Activated naive CD4-positive, alpha-beta T cell treated with anti-CD3 and anti-CD28 coated beads, Interleukin-2, amount 10 ng/mL, durations not matched to agents 7 days and 5 days (primary cell): ENCODE measurements at regions not wholly inside any gene's neighbourhood (a gene's known extent, or its start where the extent isn't known, plus 50 kb on each side); places are given as distances from the start of the nearest gene placed in this dataset.
"Not testable (repeated sequence)": the region's sequence is repeated elsewhere in the genome, so short reads cannot be mapped to it uniquely, and the experiment has no call there.

Experiments
- CTCF ChIA-PET: fragments of 350-600 bp; sonication (Branson Sonifier 250); formaldehyde crosslinking; loops from one replicate; lab custom pipeline; 2021; ENCODE audit warnings: antibody characterized with exemption; lab: Charles Lee
- DNase-seq: peaks from one replicate; pipeline ENCODE4 v3.0.0-alpha.2; 2020
- H3K27ac Mint-ChIP-seq: one replicate; pipeline ENCODE4 v1.8.0; 2021; ENCODE audit warnings: mild to moderate bottlenecking, moderate library complexity, mixed read lengths
- H3K27me3 Mint-ChIP-seq: one replicate; pipeline ENCODE4 v1.8.0; 2021; ENCODE audit warnings: mild to moderate bottlenecking, mixed read lengths
- H3K36me3 Mint-ChIP-seq: one replicate; pipeline ENCODE4 v1.8.0; 2021; ENCODE audit warnings: mixed read lengths
- H3K4me1 Mint-ChIP-seq: one replicate; pipeline ENCODE4 v1.8.0; 2021; ENCODE audit warnings: mixed read lengths
- H3K4me3 Mint-ChIP-seq: one replicate; pipeline ENCODE4 v1.8.0; 2021; ENCODE audit warnings: mild to moderate bottlenecking, moderate library complexity, mixed read lengths
- H3K9me3 Mint-ChIP-seq: one replicate; pipeline ENCODE4 v1.8.0; 2021; ENCODE audit warnings: mixed read lengths

DNA sequence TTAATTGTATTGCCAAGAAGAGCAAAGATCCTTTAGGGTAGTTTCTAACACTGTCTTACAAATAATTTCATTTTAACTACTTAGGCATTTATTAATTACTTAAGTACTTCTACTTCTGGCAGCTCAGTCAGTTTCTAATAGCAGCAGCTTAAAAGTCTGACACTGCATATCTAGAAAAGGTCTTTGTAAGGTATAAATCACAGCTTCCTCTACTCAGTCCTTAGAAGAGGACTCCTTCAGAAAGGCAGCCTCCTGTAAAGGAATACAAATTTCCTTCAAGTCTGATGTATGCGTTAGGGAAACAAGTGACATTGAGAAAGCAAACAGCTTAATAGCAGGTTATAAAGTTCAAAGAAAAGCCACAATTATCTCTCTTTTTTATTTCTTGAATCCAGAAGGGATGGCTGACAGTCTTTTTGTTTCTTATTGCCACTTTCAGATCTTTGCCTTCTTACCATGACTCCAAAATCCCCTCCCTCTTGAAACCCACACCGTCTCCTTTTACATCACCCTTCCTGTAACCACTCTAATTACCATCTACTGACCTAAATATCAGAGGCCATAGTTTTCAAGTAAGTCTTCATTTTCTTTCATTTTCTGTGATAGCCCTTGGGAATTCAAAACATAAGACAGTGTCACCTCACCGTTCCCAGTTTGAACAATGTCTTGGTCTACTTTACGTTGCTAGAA is 109.5 kb downstream of the CGGBP1 start:
- H3K36me3 Mint-ChIP-seq = no peaks in the 10 kb centered on the region
- H3K27ac Mint-ChIP-seq = no peak overlapping the region
- CTCF ChIA-PET = no interaction called here
- H3K9me3 Mint-ChIP-seq = no peaks in the 10 kb centered on the region
- H3K4me1 Mint-ChIP-seq = no peaks in the 10 kb centered on the region
- no peak for DNase-seq
- H3K27me3 Mint-ChIP-seq = no peaks in the 10 kb centered on the region
- no peak overlapping the region for H3K4me3 Mint-ChIP-seq

DNA sequence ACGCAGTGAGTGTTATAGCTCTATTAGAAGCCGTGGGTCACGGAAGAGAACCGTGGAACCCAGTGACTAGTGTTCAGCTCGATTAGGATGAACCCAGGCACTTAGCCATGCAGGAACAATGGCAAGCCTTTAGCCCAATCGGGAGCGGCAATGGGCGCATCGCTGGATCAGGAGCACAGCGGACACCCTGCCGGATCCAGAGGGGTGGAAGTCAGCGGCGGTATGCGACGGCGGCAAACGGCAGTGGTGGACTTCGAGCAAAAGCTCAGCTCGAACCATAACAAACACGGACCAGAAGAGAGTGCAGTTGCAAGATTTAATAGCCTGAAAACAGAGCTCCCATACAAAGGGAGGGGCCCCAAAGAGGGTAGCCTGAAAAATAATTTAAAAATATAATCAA is 112.8 kb downstream of the CGGBP1 start:
- H3K27me3 Mint-ChIP-seq, DNase-seq, H3K9me3 Mint-ChIP-seq, H3K4me3 Mint-ChIP-seq, H3K36me3 Mint-ChIP-seq, CTCF ChIA-PET, H3K4me1 Mint-ChIP-seq, H3K27ac Mint-ChIP-seq: not testable (repeated sequence)

DNA sequence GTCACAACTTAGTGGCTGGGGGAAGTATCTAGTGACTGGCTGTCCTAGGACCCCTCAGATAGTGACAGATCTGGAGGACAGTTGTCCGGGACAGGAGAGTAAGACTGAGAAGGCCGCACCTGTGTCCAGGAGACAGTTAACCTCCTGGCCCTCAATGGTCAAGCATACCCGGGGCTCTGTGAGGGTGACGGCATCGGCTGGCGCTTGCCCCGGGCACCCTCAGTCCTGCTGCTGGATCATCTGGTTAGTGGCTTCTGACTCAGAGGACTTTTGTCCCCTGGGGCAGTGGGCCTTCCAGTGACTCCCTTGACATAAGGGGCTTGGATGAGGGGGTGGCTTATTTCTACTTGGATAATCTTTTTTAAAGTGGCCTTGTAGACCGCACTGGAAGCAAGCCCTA is 116.5 kb downstream of the CGGBP1 start:
- CTCF ChIA-PET, H3K4me1 Mint-ChIP-seq: not testable (repeated sequence)

DNA sequence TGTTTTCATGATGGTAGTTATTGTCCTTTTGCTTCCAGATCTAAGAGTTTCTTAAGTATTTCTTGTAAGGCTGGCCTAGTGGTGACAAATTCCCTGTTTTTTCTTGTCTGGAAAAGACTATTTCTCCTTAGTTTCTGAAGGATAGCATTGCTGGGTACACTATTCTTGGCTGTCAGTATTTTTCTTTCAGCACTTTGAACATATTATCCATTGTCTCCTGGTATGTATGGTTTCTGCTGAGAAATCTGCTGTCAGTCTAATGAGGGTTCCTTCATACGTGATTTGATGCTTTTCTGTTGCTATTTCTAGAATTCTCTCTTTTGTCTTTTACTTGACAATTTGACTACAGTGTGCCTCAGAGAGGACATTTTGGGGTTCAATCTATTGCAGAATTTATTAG is 134.3 kb downstream of the CGGBP1 start:
- H3K9me3 Mint-ChIP-seq = peaks cover 15% of the 10 kb centered on the region

More for the DNA sequence above, 116.5 kb downstream of the CGGBP1 start:
- not testable (repeated sequence) for H3K27ac Mint-ChIP-seq, H3K9me3 Mint-ChIP-seq, H3K36me3 Mint-ChIP-seq, H3K4me3 Mint-ChIP-seq, H3K27me3 Mint-ChIP-seq, DNase-seq

DNA sequence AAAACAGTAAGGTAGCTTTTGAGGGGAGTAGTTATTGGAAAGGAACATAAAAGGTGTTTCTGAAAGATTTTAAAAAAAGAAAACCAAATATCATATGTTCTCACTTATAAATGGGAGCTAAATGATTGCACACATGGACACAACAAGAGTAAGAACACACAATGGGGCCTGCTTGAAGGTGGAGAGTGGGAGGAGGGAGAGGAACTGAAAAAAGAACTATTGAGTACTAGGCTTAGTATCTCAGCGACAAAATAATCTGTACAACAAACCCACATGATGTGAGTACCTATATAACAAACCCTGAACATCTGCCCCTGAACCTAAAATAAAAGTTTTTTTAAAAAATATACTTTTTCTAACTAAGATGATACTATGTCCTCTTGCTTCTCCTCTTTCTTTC is 138.3 kb downstream of the CGGBP1 start:
- no peak for DNase-seq
- Mint-ChIP-seq H3K4me1 (no peaks in the 10 kb centered on the region), H3K27ac (no peak overlapping the region), H3K36me3 (no peaks in the 10 kb centered on the region), H3K9me3 (peaks cover 13% of the 10 kb centered on the region), H3K27me3 (no peaks in the 10 kb centered on the region), H3K4me3 (no peak overlapping the region)
- CTCF ChIA-PET = no interaction called here

More for the DNA sequence above, 134.3 kb downstream of the CGGBP1 start:
- Mint-ChIP-seq H3K4me3 (no peak overlapping the region), H3K27ac (no peak overlapping the region), H3K36me3 (no peaks in the 10 kb centered on the region), H3K27me3 (no peaks in the 10 kb centered on the region), H3K4me1 (no peaks in the 10 kb centered on the region)
- CTCF ChIA-PET = no interaction called here
- DNase-seq = no peak

DNA sequence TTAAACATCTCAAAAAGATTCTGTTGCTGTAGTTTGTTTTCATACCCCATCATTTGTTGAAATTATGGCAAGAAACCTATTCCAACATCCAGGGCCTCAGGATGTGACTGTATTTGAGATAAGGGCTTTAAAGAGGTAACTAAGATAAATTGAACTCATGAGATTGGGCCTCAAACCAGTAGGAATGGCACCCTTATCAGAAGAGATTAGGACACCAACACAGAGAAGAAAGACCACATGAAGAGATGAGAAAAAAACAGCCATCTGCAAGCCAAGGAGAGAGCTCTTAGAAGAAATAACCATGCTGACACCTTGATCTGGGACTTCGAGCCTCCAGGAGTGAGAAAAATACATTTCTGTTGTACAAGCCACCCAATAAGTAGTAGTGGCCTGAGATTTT is 157.7 kb downstream of the CGGBP1 start:
- Mint-ChIP-seq H3K27ac (no peak overlapping the region), H3K27me3 (no peaks in the 10 kb centered on the region), H3K4me1 (no peaks in the 10 kb centered on the region), H3K9me3 (no peaks in the 10 kb centered on the region), H3K4me3 (no peak overlapping the region), H3K36me3 (no peaks in the 10 kb centered on the region)
- DNase-seq = no peak
- CTCF ChIA-PET = no interaction called here

DNA sequence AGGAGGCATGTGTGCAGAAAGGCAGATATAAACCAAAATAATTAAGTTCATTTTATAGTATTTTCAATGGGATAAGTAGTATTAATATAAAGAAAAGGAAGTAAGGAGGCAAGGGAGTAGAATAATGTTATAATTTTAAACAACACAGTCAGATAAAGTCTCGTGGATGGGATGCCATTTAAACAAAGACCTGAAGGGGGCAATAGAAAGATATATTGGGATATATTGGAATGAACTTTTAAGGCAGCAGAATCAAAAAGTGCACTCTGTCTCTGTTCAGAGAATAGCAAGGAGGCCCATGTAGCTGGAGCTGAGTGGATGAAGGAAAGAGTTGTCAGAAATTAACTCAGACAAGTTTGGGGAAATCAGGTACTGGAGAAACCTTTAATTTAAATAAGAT is 158.7 kb downstream of the CGGBP1 start:
- CTCF ChIA-PET = no interaction called here
- DNase-seq = no peak
- H3K27ac Mint-ChIP-seq = no peak overlapping the region
- no peaks in the 10 kb centered on the region for H3K4me1 Mint-ChIP-seq
- H3K36me3 Mint-ChIP-seq = no peaks in the 10 kb centered on the region
- H3K4me3 Mint-ChIP-seq = no peak overlapping the region
- no peaks in the 10 kb centered on the region for H3K9me3 Mint-ChIP-seq
- H3K27me3 Mint-ChIP-seq = no peaks in the 10 kb centered on the region

DNA sequence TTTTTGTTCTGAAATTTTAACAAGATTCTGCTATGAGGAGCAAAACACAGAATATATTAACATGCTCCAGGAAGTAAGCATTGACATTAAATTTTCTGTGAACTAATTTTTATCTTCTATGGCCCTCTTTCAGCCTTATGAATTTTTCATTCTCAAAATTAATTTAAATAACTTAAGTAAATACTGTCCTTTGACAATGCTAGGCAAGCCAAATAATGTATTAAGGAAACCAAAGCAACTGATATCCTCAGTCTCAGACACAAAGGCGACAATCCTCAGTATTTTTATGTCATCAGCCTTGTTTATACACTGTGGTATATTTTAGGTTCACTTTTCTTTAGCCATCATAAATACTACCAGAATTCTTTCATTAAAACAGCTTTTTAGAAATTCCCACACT is 159.8 kb downstream of the CGGBP1 start:
- Mint-ChIP-seq H3K4me3 (no peak overlapping the region), H3K27ac (no peak overlapping the region), H3K36me3 (no peaks in the 10 kb centered on the region), H3K27me3 (no peaks in the 10 kb centered on the region), H3K4me1 (no peaks in the 10 kb centered on the region), H3K9me3 (no peaks in the 10 kb centered on the region)
- DNase-seq = no peak
- CTCF ChIA-PET = interaction anchor here (0.7 to 1.0 kb wide), 3 partner anchors 45 to 104 kb away, joined by 3 to 8 read pairs (median 3); no protein-coding TSS in a partner anchor

DNA sequence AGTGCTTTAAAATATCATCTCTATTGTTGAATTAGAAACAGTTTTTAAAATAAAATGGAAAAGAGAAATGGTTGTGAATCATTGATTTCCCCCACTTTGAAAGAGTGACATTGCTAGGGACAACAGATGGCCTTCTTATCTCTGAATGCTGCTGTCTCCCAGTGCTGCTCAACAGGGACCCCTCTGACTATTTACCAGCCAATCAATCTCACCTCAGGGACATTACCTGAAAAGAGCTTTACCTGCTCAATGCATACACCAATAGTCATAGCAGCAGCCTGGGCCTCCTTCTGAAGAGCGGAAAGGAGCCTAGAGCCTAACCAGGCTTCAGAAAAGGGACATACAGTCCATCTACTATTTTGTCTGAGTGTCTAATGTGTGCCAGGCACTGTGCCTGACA is 162.8 kb downstream of the CGGBP1 start:
- H3K27me3 Mint-ChIP-seq = no peaks in the 10 kb centered on the region
- DNase-seq = no peak
- no peak overlapping the region for H3K4me3 Mint-ChIP-seq
- H3K27ac Mint-ChIP-seq = no peak overlapping the region
- no peaks in the 10 kb centered on the region for H3K36me3 Mint-ChIP-seq
- no peaks in the 10 kb centered on the region for H3K4me1 Mint-ChIP-seq
- CTCF ChIA-PET = no interaction called here
- H3K9me3 Mint-ChIP-seq = no peaks in the 10 kb centered on the region

DNA sequence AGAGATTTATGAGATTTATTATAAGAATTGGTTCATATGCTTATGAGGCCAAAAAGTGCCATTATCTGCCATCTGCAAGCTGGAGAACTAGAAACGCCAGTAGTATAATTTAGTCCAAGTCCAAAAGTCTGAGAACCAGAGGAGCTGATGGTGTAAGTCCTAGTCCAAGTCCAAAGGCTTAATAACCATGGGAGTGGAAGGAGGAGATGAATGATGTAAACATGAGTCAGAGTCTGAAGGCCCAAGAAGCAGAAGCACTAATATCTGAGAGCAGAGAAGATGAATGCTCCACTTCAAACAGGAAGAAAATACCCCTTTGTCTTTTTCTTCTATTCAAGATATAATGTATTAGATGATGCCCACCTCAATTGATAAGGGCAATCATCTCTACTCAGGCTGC is 185.7 kb downstream of the CGGBP1 start:
- no peak for DNase-seq
- no peaks in the 10 kb centered on the region for H3K4me1 Mint-ChIP-seq
- no peaks in the 10 kb centered on the region for H3K27me3 Mint-ChIP-seq
- no peak overlapping the region for H3K4me3 Mint-ChIP-seq
- no peaks in the 10 kb centered on the region for H3K36me3 Mint-ChIP-seq
- H3K9me3 Mint-ChIP-seq = peaks cover 3% of the 10 kb centered on the region
- H3K27ac Mint-ChIP-seq = no peak overlapping the region
- CTCF ChIA-PET = no interaction called here

DNA sequence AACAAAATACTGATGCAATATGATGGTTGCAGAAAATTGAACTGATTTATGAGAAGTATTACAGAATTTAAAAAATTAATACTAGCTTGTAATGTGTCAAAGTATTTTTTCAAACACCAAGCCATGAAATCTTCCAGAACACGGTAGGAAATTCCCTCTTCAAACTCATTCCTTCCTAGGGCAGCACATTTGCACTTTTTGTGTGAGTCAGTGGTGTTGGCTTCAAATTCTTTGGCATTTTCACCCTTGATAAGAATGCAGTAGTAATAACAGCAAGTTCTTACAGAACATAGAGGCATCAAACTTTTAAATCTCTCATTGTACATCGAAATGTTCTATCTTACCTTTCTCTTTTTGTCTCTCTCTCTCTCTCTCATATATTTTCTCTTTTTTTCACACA is 191.8 kb downstream of the CGGBP1 start:
- CTCF ChIA-PET = no interaction called here
- Mint-ChIP-seq H3K9me3 (no peaks in the 10 kb centered on the region), H3K4me1 (no peaks in the 10 kb centered on the region), H3K4me3 (no peak overlapping the region), H3K36me3 (no peaks in the 10 kb centered on the region), H3K27ac (no peak overlapping the region), H3K27me3 (no peaks in the 10 kb centered on the region)
- no peak for DNase-seq

DNA sequence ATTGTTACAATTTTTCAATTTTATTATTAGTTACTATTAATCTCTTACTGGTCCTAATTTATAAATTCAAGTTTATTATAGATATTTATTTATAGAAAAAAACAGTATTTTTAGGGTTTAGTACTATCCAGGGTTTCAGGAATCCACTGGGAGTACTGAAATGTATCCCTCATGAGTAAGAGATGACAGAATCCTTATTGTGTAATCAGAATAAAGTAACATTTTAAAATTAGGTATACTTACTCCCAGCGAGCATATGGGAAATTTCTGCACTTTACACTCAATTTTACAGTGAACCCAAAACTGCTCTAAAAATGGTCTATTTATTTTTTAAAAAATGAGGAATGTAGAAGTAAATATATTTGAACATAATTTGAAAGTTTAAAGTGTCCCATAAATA is 202.7 kb downstream of the CGGBP1 start:
- CTCF ChIA-PET = no interaction called here
- no peak for DNase-seq
- H3K4me3 Mint-ChIP-seq = no peak overlapping the region
- H3K27me3 Mint-ChIP-seq = no peaks in the 10 kb centered on the region
- no peaks in the 10 kb centered on the region for H3K4me1 Mint-ChIP-seq
- no peaks in the 10 kb centered on the region for H3K9me3 Mint-ChIP-seq
- H3K27ac Mint-ChIP-seq = no peak overlapping the region
- H3K36me3 Mint-ChIP-seq = no peaks in the 10 kb centered on the region

DNA sequence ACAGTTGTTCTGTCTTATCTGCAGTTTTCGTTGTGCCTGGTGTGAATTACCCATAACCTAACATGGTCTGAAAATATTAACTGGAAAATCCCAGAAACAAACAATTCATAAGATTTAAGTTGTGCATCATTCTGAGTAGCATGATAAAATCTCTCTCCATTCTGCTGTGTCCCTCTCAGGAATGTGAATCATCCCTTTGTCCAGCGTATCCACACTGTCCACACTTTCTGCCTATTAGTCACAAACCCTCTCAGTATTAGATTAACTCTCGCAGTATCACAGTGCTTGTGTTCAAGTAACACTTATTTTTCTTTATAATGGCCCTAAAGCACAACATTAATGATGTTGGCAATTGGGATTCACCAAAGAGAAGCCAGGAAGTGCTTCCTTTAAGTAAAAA is 203.2 kb downstream of the CGGBP1 start:
- Mint-ChIP-seq H3K36me3 (no peaks in the 10 kb centered on the region), H3K4me3 (no peak overlapping the region), H3K27me3 (no peaks in the 10 kb centered on the region), H3K27ac (no peak overlapping the region), H3K4me1 (no peaks in the 10 kb centered on the region), H3K9me3 (no peaks in the 10 kb centered on the region)
- DNase-seq = no peak
- CTCF ChIA-PET = no interaction called here

DNA sequence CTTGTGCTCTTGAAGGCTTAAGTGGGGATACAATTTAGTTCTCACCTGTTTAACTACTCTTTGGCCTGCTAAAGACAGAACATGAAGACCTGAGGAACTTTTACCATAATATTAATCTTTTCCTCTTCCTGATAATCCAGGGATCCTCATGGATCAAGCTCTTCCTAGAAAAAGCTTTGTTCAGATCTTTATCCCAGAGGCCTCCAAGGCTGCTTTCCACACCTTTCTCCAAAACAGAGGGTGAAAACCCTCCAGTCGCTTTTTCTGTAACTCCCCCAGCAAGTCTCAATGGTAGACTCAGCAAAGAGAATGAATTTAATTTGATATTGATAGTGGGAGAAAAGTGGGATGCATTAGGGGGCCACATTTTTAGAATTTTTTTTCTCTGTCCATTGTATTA is 203.6 kb downstream of the CGGBP1 start:
- CTCF ChIA-PET = no interaction called here
- H3K4me3 Mint-ChIP-seq = no peak overlapping the region
- DNase-seq = no peak

DNA sequence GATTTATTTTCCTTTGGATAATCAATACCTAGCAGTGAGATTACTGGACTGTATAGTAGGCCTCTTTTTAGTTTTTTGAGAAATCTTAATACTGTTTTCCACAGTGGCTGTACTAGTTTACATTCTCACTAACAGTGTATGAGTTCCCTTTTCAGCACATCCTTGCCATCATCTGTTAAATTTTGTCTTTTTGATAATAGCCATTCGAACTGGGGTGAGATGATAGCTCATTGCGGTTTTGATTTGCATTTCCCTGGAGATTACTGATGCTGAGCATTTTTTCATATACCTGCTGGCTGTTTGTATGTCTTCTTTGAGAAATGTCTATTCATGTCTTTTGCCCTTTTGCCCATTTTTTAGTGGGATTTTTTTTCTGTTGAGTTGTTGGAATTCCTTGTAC is 210.8 kb downstream of the CGGBP1 start:
- H3K4me3 Mint-ChIP-seq = no peak overlapping the region
- H3K27ac Mint-ChIP-seq = no peak overlapping the region
- H3K4me1 Mint-ChIP-seq = no peaks in the 10 kb centered on the region
- no peak for DNase-seq
- no peaks in the 10 kb centered on the region for H3K36me3 Mint-ChIP-seq
- CTCF ChIA-PET = no interaction called here
- H3K9me3 Mint-ChIP-seq = peaks cover 3% of the 10 kb centered on the region
- H3K27me3 Mint-ChIP-seq = no peaks in the 10 kb centered on the region

More for the DNA sequence above, 203.6 kb downstream of the CGGBP1 start:
- H3K27me3 Mint-ChIP-seq = no peaks in the 10 kb centered on the region
- no peaks in the 10 kb centered on the region for H3K36me3 Mint-ChIP-seq
- no peaks in the 10 kb centered on the region for H3K4me1 Mint-ChIP-seq
- H3K9me3 Mint-ChIP-seq = peaks cover 1% of the 10 kb centered on the region
- no peak overlapping the region for H3K27ac Mint-ChIP-seq

DNA sequence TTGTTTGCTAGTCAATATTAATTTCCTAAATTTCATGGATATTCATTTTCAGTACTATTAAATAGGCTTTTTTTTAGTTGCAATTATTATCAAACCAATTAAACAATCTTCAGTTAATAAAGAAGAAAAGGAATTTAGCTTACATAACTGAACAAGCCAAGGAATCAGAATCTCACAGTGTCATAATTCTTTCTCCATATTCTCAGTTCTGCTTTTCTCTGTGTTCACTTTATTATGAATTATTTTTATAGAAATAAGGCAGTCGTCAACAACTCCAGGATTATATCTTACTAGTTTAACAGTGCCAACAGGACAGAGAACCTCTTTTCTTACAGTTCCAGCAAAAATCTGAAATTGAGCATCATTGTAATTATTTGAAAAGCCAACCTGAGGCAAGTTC is 221.7 kb downstream of the CGGBP1 start:
- no peak for DNase-seq
- Mint-ChIP-seq H3K27me3 (no peaks in the 10 kb centered on the region), H3K4me1 (no peaks in the 10 kb centered on the region), H3K27ac (no peak overlapping the region), H3K36me3 (no peaks in the 10 kb centered on the region), H3K4me3 (no peak overlapping the region), H3K9me3 (no peaks in the 10 kb centered on the region)
- CTCF ChIA-PET = no interaction called here
